HCT116 (cell line): ENCODE measurements at regions not wholly inside any gene's neighbourhood (a gene's known extent, or its start where the extent isn't known, plus 50 kb on each side); places are given as distances from the start of the nearest gene placed in this dataset.

Experiments used
- ATAC-seq: fragments of 200-7000 bp; cut with Tn5 transposase; 2 replicates; pipeline ENCODE4 v1.9.1; 2020; ENCODE audit warnings: mild to moderate bottlenecking, moderate library complexity
- BruUV-seq: library from RNA; stranded (reverse); fragments of 400-500 nt; replicated peaks from 2 replicates; lab custom pipeline; 2021; lab: Mats Ljungman, UMichigan
- CTCF ChIA-PET: fragments of 300-600 bp; sonication (Branson Sonifier 250); formaldehyde crosslinking; loops from one replicate; lab custom pipeline; 2021; ENCODE audit warnings: antibody characterized with exemption; lab: Charles Lee
- POLR2A ChIA-PET: fragments of 300-600, 350-600 bp; sonication (Branson Sonifier 250); formaldehyde crosslinking; loops from one replicate; lab custom pipeline; 2021; ENCODE audit warnings: antibody characterized with exemption; lab: Charles Lee
- RAD21 ChIA-PET, 2 experiments: fragments of 300-600 bp; sonication (Branson Sonifier 250); formaldehyde crosslinking; loops; one replicate each; lab custom pipeline; 2023; ENCODE audit warnings: low total read pairs in 2 of 2; ENCODE audit not compliant: uncharacterized antibody in 2 of 2, unreplicated experiment in 2 of 2, low non-redundant PET in 1 of 2; lab: Charles Lee
- DNase-seq: peaks from one replicate; pipeline ENCODE4 v3.0.0-alpha.2; 2010; ENCODE audit warnings: low read depth, low spot score
- H2AFZ ChIP-seq: fragments of 200-600 bp; shearing (Covaris generic), sonication (generic); 2 replicates; pipeline ENCODE4 v1.6.1; 2017; ENCODE audit warnings: low read depth, mixed run types, mixed read lengths, antibody characterized with exemption, low read length; ENCODE audit not compliant: poor library complexity, severe bottlenecking
- H3K27ac ChIP-seq: 2 replicates; pipeline ENCODE4 v1.5.1; 2012; ENCODE audit warnings: low read depth, low read length
- H3K27me3 ChIP-seq: fragments of 200-600 bp; sonication (generic); 2 replicates; pipeline ENCODE4 v1.6.1; 2016; ENCODE audit warnings: mixed run types, low read length, mixed read lengths; ENCODE audit not compliant: insufficient read depth
- H3K36me3 ChIP-seq, 2 experiments: fragments of 200-500 bp in 1 of 2; fragments of 200-600 bp in 1 of 2; sonication (Bioruptor generic) in 1 of 2; sonication (generic) in 1 of 2; 2 replicates each; pipeline versions ENCODE4 v1.5.1 to v1.6.1; 2014 to 2016; ENCODE audit warnings: low read length in 2 of 2, inconsistent platforms in 1 of 2, mixed read lengths in 1 of 2, mixed run types in 1 of 2; ENCODE audit not compliant: insufficient read depth in 2 of 2, control insufficient read depth in 1 of 2
- H3K4me1 ChIP-seq, 2 experiments: fragments of 200-600 bp in 1 of 2; sonication (generic) in 1 of 2; 2 replicates each; pipeline versions ENCODE4 v1.5.1 to v1.6.1; 2012 to 2017; ENCODE audit warnings: low read length in 2 of 2, inconsistent platforms in 1 of 2, mild to moderate bottlenecking in 1 of 2, mixed read lengths in 1 of 2, mixed run types in 1 of 2, moderate library complexity in 1 of 2; ENCODE audit not compliant: insufficient read depth in 2 of 2, control insufficient read depth in 1 of 2
- H3K4me2 ChIP-seq: fragments of 200-600 bp; sonication (generic); 2 replicates; pipeline ENCODE4 v1.6.1; 2017; ENCODE audit warnings: mixed run types, low read length, mixed read lengths
- H3K4me3 ChIP-seq, 2 experiments: fragments of 200-600 bp in 1 of 2; sonication (generic) in 1 of 2; replicated peaks in 1 of 2; 2 replicates each; pipeline ENCODE4 v1.5.1; 2011 to 2016; ENCODE audit warnings: low read length in 2 of 2, control low read depth in 1 of 2, low read depth in 1 of 2, mild to moderate bottlenecking in 1 of 2, mixed read lengths in 1 of 2, mixed run types in 1 of 2
- H3K79me2 ChIP-seq: fragments of 200-600 bp; sonication (generic); 2 replicates; pipeline ENCODE4 v1.6.1; 2017; ENCODE audit warnings: mild to moderate bottlenecking, mixed run types, low read length, moderate library complexity, mixed read lengths; ENCODE audit not compliant: insufficient read depth
- H3K9ac ChIP-seq: fragments of 200-600 bp; sonication (generic); 2 replicates; pipeline ENCODE4 v1.6.1; 2016; ENCODE audit warnings: low read length, mixed read lengths
- H3K9me2 ChIP-seq: fragments of 200-600 bp; sonication (generic), shearing (Covaris generic); 2 replicates; pipeline ENCODE4 v1.6.1; 2017; ENCODE audit warnings: mixed run types, mild to moderate bottlenecking, moderate library complexity; ENCODE audit not compliant: insufficient read depth
- H3K9me3 ChIP-seq, 2 experiments: fragments of 200-500 bp in 1 of 2; fragments of 200-600 bp in 1 of 2; sonication (Bioruptor generic) in 1 of 2; sonication (generic) in 1 of 2; 2 replicates each; pipeline ENCODE4 v1.6.1; 2014 to 2017; ENCODE audit warnings: low read length in 2 of 2, mixed read lengths in 2 of 2, inconsistent platforms in 1 of 2, low read depth in 1 of 2, mild to moderate bottlenecking in 1 of 2, mixed run types in 1 of 2, moderate library complexity in 1 of 2; ENCODE audit not compliant: control insufficient read depth in 1 of 2, insufficient read depth in 1 of 2
- H4K20me1 ChIP-seq: fragments of 200-600 bp; sonication (generic), shearing (Covaris generic); 2 replicates; pipeline ENCODE4 v1.6.1; 2017; ENCODE audit warnings: mixed run types, mild to moderate bottlenecking, moderate library complexity; ENCODE audit not compliant: insufficient read depth
- CEBPB ChIP-seq: IDR thresholded peaks from 2 replicates; pipeline ENCODE4 v1.6.1; 2012; ENCODE audit warnings: low read depth
- CTCF ChIP-seq, 3 experiments: fragments of 200-600 bp in 1 of 3; sonication (generic) in 1 of 3; IDR thresholded peaks in 2 of 3; conservative IDR thresholded peaks in 1 of 3; 2 replicates each; pipeline ENCODE4 v1.5.1; 2012 to 2017; ENCODE audit warnings: low read depth in 2 of 3, low read length in 2 of 3, antibody characterized with exemption in 1 of 3, borderline replicate concordance in 1 of 3, control low read depth in 1 of 3, mild to moderate bottlenecking in 1 of 3, mixed read lengths in 1 of 3, mixed run types in 1 of 3, moderate library complexity in 1 of 3; ENCODE audit not compliant: insufficient read depth in 1 of 3
- EGR1 ChIP-seq: IDR thresholded peaks from 2 replicates; pipeline ENCODE4 v1.6.1; 2012; ENCODE audit warnings: low read depth
- ELF1 ChIP-seq: IDR thresholded peaks from 2 replicates; pipeline ENCODE4 v1.6.1; 2012; ENCODE audit warnings: low read depth, borderline replicate concordance
- EZH2 ChIP-seq: fragments of 200-600 bp; sonication (generic); IDR thresholded peaks from 2 replicates; pipeline ENCODE4 v1.6.1; 2017; ENCODE audit warnings: antibody characterized with exemption, mixed run types
- EZH2phosphoT487 ChIP-seq: fragments of 200-600 bp; IDR thresholded peaks from 2 replicates; pipeline ENCODE4 v1.6.1; 2018; ENCODE audit warnings: antibody characterized with exemption, borderline replicate concordance
- JUND ChIP-seq: IDR thresholded peaks from 2 replicates; pipeline ENCODE4 v1.6.1; 2012
- POLR2A ChIP-seq: IDR thresholded peaks from 2 replicates; pipeline ENCODE4 v1.7.0; 2011; ENCODE audit warnings: borderline replicate concordance; ENCODE audit not compliant: insufficient read depth, insufficient read length; ENCODE audit errors: extremely low read depth
- POLR2AphosphoS5 ChIP-seq: IDR thresholded peaks from 2 replicates; pipeline ENCODE4 v1.6.1; 2011; ENCODE audit warnings: mild to moderate bottlenecking, low read depth, low read length, moderate library complexity
- RAD21 ChIP-seq: IDR thresholded peaks from 2 replicates; pipeline ENCODE4 v1.6.1; 2012; ENCODE audit warnings: low read depth, mild to moderate bottlenecking
- REST ChIP-seq: IDR thresholded peaks from 2 replicates; pipeline ENCODE4 v1.6.1; 2012; ENCODE audit warnings: low read depth
- SIN3A ChIP-seq: IDR thresholded peaks from 2 replicates; pipeline ENCODE4 v1.6.1; 2012; ENCODE audit warnings: low read depth
- SP1 ChIP-seq: IDR thresholded peaks from 2 replicates; pipeline ENCODE4 v1.6.1; 2012; ENCODE audit warnings: low read depth
- SRF ChIP-seq: IDR thresholded peaks from 2 replicates; pipeline ENCODE4 v1.6.1; 2012; ENCODE audit warnings: low read depth
- TCF7L2 ChIP-seq: IDR thresholded peaks from 2 replicates; pipeline ENCODE4 v1.7.0; 2011; ENCODE audit warnings: borderline replicate concordance, inconsistent platforms; ENCODE audit not compliant: insufficient read depth, insufficient read length; ENCODE audit errors: extremely low read depth
- YY1 ChIP-seq: IDR thresholded peaks from 2 replicates; pipeline ENCODE4 v1.6.1; 2011; ENCODE audit warnings: low read length, low read depth, moderate library complexity, mild to moderate bottlenecking; ENCODE audit not compliant: insufficient replicate concordance; ENCODE audit errors: extremely low read depth
- ZBTB33 ChIP-seq: IDR thresholded peaks from 2 replicates; pipeline ENCODE4 v1.6.1; 2011; ENCODE audit warnings: mild to moderate bottlenecking, low read length, moderate library complexity; ENCODE audit not compliant: insufficient replicate concordance; ENCODE audit errors: extremely low read depth
- ZFX ChIP-seq: fragments of 450-650 bp; IDR thresholded peaks from 2 replicates; pipeline ENCODE4 v1.6.1; 2017
- intact Hi-C: fragments of 100-400 bp; cut with micrococcal nuclease; formaldehyde crosslinking; loops from 2 replicates; pipeline ENCODE4 v1.10.0; 2022
- TF ChIP-seq, protein P1 (sequence below): IDR thresholded peaks from 2 replicates; pipeline ENCODE4 v1.6.1; 2012
- TF ChIP-seq, protein P2 (sequence below): IDR thresholded peaks from 2 replicates; pipeline ENCODE4 v1.6.1; 2012

- intact Hi-C loops = no loop called here
- DNase-seq (no peak), ATAC-seq (no peak)
- no peak overlapping the region for H3K4me2 ChIP-seq
- no TSS peak for BruUV-seq
- H2AFZ ChIP-seq = no peak overlapping the region
- H3K27me3 ChIP-seq = no peaks in the 10 kb centered on the region
- no peaks in the 10 kb centered on the region for H4K20me1 ChIP-seq
- TF ChIP-seq EZH2phosphoT487 (no peak), ZFX (no peak), RAD21 (no peak), SIN3A (no peak), ELF1 (no peak), CTCF (IDR thresholded peaks at IDR 0.05 in 2 of 3, conservative IDR thresholded peaks at IDR 0.05 in 1 of 3; ENCODE audit: borderline replicate concordance in 1 of 3, insufficient read depth in 1 of 3, low read depth in 2 of 3, low read length in 2 of 3) (no peak), YY1 (no peak), TCF7L2 (no peak), EGR1 (no peak), REST (no peak), POLR2AphosphoS5 (no peak), SRF (no peak), EZH2 (no peak), SP1 (no peak), CEBPB (no peak), ZBTB33 (no peak), POLR2A (no peak), JUND (no peak)
- TF ChIP-seq, protein P1, sequence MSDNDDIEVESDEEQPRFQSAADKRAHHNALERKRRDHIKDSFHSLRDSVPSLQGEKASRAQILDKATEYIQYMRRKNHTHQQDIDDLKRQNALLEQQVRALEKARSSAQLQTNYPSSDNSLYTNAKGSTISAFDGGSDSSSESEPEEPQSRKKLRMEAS = no peak
- TF ChIP-seq, protein P2, sequence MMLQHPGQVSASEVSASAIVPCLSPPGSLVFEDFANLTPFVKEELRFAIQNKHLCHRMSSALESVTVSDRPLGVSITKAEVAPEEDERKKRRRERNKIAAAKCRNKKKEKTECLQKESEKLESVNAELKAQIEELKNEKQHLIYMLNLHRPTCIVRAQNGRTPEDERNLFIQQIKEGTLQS = no peak
- H3K79me2 ChIP-seq = no peaks in the 10 kb centered on the region
- H3K9ac ChIP-seq = no peak overlapping the region
- H3K9me2 ChIP-seq = no peaks in the 10 kb centered on the region
- ChIA-PET RAD21 (no interaction called here), CTCF (no interaction called here), POLR2A (no interaction called here)
- H3K4me1 ChIP-seq = peaks cover 0 to 5% of the 10 kb centered on the region in 2 experiments; a peak in 1 of 4 replicates
- no peak overlapping the region for H3K4me3 ChIP-seq
- H3K9me3 ChIP-seq = peaks cover 0 to 7% of the 10 kb centered on the region in 2 experiments; a peak in 1 of 4 replicates
- H3K36me3 ChIP-seq = no peaks in the 10 kb centered on the region
- H3K27ac ChIP-seq = no peak overlapping the region
These were observed 868.2 kb downstream of the C12orf50 start for GRCh38 chr12:87160848-87161601.
